GM12878 (cell line): ENCODE measurements at regions not wholly inside any gene's neighbourhood (a gene's known extent, or its start where the extent isn't known, plus 50 kb on each side); places are given as distances from the start of the nearest gene placed in this dataset.

ENCODE experiments used
- ATAC-seq: fragments of 200-7000 bp; cut with Tn5 transposase; 3 replicates; pipeline ENCODE4 v1.9.1; 2020; ENCODE audit warnings: mild to moderate bottlenecking, moderate library complexity
- BruUV-seq: library from RNA; stranded (reverse); fragments of 400-500 nt; replicated peaks from 2 replicates; lab custom pipeline; 2021; lab: Mats Ljungman, UMichigan
- CTCF ChIA-PET: fragments of 300-600 bp; sonication (Branson Sonifier 250); formaldehyde crosslinking; extraction: SDS; loops from one replicate; lab custom pipeline; 2021; ENCODE audit warnings: inconsistent platforms; lab: Yijun Ruan, JAX
- POLR2A ChIA-PET: fragments of 350-600 bp; formaldehyde crosslinking; extraction: SDS; loops from one replicate; lab custom pipeline; 2021; ENCODE audit warnings: inconsistent platforms; lab: Charles Lee
- RAD21 ChIA-PET: fragments of 300-600 bp; sonication (Branson Sonifier 250); formaldehyde crosslinking; loops from one replicate; lab custom pipeline; 2023; ENCODE audit warnings: antibody characterized with exemption; ENCODE audit not compliant: unreplicated experiment; lab: Charles Lee
- SMC1A ChIA-PET: fragments of 300-600 bp; sonication (Branson Sonifier 250); formaldehyde crosslinking; loops from one replicate; lab custom pipeline; 2023; ENCODE audit not compliant: unreplicated experiment, uncharacterized antibody; lab: Charles Lee
- DNase-seq: peaks from one replicate; pipeline ENCODE4 v3.0.0-alpha.2; 2011; ENCODE audit warnings: low read depth, low spot score
- FAIRE-seq: peaks from 3 replicates; lab custom pipeline; 2011; peaks lifted over from hg19 to GRCh38; lab: Jason Lieb, UNC
- H2AFZ ChIP-seq: 2 replicates; pipeline ENCODE4 v1.6.0; 2011; ENCODE audit warnings: low read depth, low read length, control low read depth; ENCODE audit not compliant: control insufficient read depth
- H3K27ac ChIP-seq: 2 replicates; pipeline ENCODE4 v1.5.1; 2011; ENCODE audit warnings: control low read depth; ENCODE audit not compliant: control insufficient read depth, insufficient read depth
- H3K27me3 ChIP-seq, 2 experiments: replicated peaks in 1 of 2; 2 replicates each; pipeline versions ENCODE4 v1.6.0 to v1.6.1; 2011; ENCODE audit warnings: low read length in 1 of 2; ENCODE audit not compliant: control insufficient read depth in 2 of 2, insufficient read depth in 2 of 2
- H3K36me3 ChIP-seq, 2 experiments: 2 replicates each; pipeline ENCODE4 v1.5.1; 2011; ENCODE audit warnings: low read length in 1 of 2; ENCODE audit not compliant: control insufficient read depth in 2 of 2, insufficient read depth in 2 of 2
- H3K4me1 ChIP-seq: 2 replicates; pipeline ENCODE4 v1.6.1; 2011; ENCODE audit warnings: mild to moderate bottlenecking, low read length, moderate library complexity, mixed read lengths; ENCODE audit not compliant: control insufficient read depth, insufficient read depth
- H3K4me2 ChIP-seq: 2 replicates; pipeline ENCODE4 v1.6.0; 2011; ENCODE audit warnings: control low read depth; ENCODE audit not compliant: control insufficient read depth, insufficient read depth
- H3K4me3 ChIP-seq: fragments of 200-600 bp; sonication (generic); 2 replicates; pipeline ENCODE4 v1.5.1; 2016
- H3K79me2 ChIP-seq: 2 replicates; pipeline ENCODE4 v1.6.0; 2011; ENCODE audit warnings: low read length; ENCODE audit not compliant: control insufficient read depth, insufficient read depth
- H3K9ac ChIP-seq: 2 replicates; pipeline ENCODE4 v1.8.0; 2011; ENCODE audit warnings: low read length, control low read depth, mixed read lengths; ENCODE audit not compliant: control insufficient read depth, insufficient read depth
- H3K9me3 ChIP-seq: replicated peaks from 3 replicates; pipeline ENCODE4 v1.5.1; 2011; ENCODE audit warnings: mild to moderate bottlenecking, low read length; ENCODE audit not compliant: control insufficient read depth, insufficient read depth
- H4K20me1 ChIP-seq: 2 replicates; pipeline ENCODE4 v1.6.0; 2011; ENCODE audit not compliant: control insufficient read depth, insufficient read depth
- BCL11A ChIP-seq: IDR thresholded peaks from 2 replicates; pipeline ENCODE4 v1.6.1; 2011; ENCODE audit warnings: low read depth, low read length
- BCL3 ChIP-seq: IDR thresholded peaks from 2 replicates; pipeline ENCODE4 v1.6.1; 2011; ENCODE audit warnings: borderline replicate concordance, low read depth, mild to moderate bottlenecking, moderate library complexity, low read length; ENCODE audit not compliant: insufficient read depth, poor library complexity, severe bottlenecking
- CHD2 ChIP-seq: IDR thresholded peaks from 2 replicates; pipeline ENCODE4 v1.6.1; 2011; ENCODE audit warnings: low read depth, low read length, improper control_type of control experiment, borderline replicate concordance
- CREB1 ChIP-seq: IDR thresholded peaks from 2 replicates; pipeline ENCODE4 v1.6.1; 2012; ENCODE audit warnings: low read depth, mild to moderate bottlenecking, inconsistent platforms
- ETV6 ChIP-seq, 2 experiments: fragments of 450-650 bp in 1 of 2; IDR thresholded peaks in 1 of 2; conservative IDR thresholded peaks in 1 of 2; 2 replicates each; pipeline ENCODE4 v1.6.1; 2014; ENCODE audit warnings: antibody characterized with exemption in 1 of 2, borderline replicate concordance in 1 of 2, low read depth in 1 of 2, mild to moderate bottlenecking in 1 of 2, moderate library complexity in 1 of 2
- IKZF1 ChIP-seq: fragments of 450-650 bp; conservative IDR thresholded peaks from 2 replicates; pipeline ENCODE4 v1.6.1; 2017; ENCODE audit warnings: antibody characterized with exemption, mild to moderate bottlenecking
- IKZF2 ChIP-seq, 2 experiments: fragments of 450-650 bp; IDR thresholded peaks; 2 replicates each; pipeline ENCODE4 v1.6.1; 2017; ENCODE audit warnings: mild to moderate bottlenecking in 2 of 2, moderate library complexity in 2 of 2
- KLF5 ChIP-seq: fragments of 450-650 bp; IDR thresholded peaks from 2 replicates; pipeline ENCODE4 v1.6.1; 2014; ENCODE audit warnings: mild to moderate bottlenecking; ENCODE audit not compliant: partially characterized antibody
- MTA2 ChIP-seq: fragments of 450-650 bp; IDR thresholded peaks from 2 replicates; pipeline ENCODE4 v1.6.1; 2016; ENCODE audit warnings: low read depth, mild to moderate bottlenecking, moderate library complexity
- PAX5 ChIP-seq: IDR thresholded peaks from 2 replicates; pipeline ENCODE4 v1.6.1; 2011; ENCODE audit warnings: low read depth, low read length, borderline replicate concordance
- PML ChIP-seq: IDR thresholded peaks from 2 replicates; pipeline ENCODE4 v1.6.1; 2012; ENCODE audit warnings: low read length, inconsistent platforms
- SMARCA5 ChIP-seq: fragments of 450-650 bp; IDR thresholded peaks from 2 replicates; pipeline ENCODE4 v1.6.1; 2017; ENCODE audit warnings: mild to moderate bottlenecking
- SMC3 ChIP-seq: IDR thresholded peaks from 2 replicates; pipeline ENCODE4 v1.6.1; 2011; ENCODE audit warnings: low read length, improper control_type of control experiment, borderline replicate concordance
- USF2 ChIP-seq: IDR thresholded peaks from 2 replicates; pipeline ENCODE4 v1.6.1; 2011; ENCODE audit warnings: low read depth, low read length, improper control_type of control experiment, borderline replicate concordance
- WGBS: methylation state at CpG from one replicate; pipeline ENCODE4 v1.1.6; 2016; ENCODE audit warnings: low lambda C conversion rate; ENCODE audit not compliant: insufficient replicate concordance, insufficient coverage; ENCODE audit errors: missing lambda C conversion rate; 5-methylcytosine and 5-hydroxymethylcytosine counted together
- in situ Hi-C: fragments of 300-500 bp; cut with MboI; formaldehyde crosslinking; loops from 9 replicates; pipeline ENCODE4 v1.14.3; 2018; ENCODE audit warnings: mixed read lengths
- intact Hi-C: fragments of 100-400 bp; cut with micrococcal nuclease; formaldehyde crosslinking; loops from one replicate; pipeline ENCODE4 v1.14.2; 2022; ENCODE audit not compliant: unreplicated experiment
- TF ChIP-seq, protein P1 (sequence below): fragments of 450-650 bp; IDR thresholded peaks from 2 replicates; pipeline ENCODE4 v1.6.1; 2017; ENCODE audit warnings: mild to moderate bottlenecking, moderate library complexity

DNA sequence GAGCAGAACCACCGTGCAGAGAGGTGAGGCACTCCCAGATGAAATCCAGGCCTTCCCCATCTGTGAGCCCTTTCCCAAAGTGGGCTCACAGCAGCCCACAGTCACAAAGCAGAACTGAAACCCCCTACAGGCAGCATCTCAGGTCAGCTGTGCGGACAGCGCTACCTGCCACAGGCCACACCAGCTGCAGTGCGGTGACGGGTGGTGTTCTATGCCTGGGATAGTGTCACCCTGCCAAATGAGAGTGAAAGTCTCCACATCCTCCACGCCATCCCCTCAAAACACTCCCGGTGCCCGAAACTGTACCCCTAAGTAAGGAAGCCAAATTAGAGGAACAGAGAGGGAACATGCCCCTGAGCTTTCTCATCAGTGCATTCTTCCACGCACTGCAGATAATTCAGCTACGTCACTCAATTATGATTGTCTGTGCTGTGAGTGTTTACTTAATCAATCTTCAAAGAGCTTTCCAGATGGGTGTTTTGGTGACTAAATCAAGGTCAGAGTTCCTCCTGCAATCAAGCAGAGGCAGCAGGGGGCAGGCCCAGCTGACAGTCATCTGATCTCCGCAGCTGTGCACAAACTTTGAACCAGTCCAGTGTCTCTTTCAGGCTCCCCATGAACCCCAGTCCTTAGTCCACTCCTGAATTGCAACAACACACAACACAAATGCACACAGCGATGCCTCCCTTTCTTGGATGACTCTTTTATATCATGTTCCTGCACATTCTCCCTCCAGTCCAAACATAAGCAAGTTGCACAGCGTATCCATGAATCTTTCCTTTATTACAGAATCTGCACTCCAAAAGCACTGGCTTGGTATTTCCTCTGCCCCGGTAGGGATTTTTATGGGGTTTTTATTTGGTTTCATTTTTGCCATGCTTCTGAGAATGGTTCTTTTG is 150.0 kb downstream of the TOMM20 start:
- WGBS, result 2% methylated on average over 14 of the region's 14 CpGs
- Histone ChIP-seq H3K4me2 (peak overlapping the region; percentile 91), H3K9ac (peak overlapping the region; percentile 90), H3K36me3 (no peaks in the 10 kb centered on the region), H3K9me3 (no peaks in the 10 kb centered on the region; the same call in 2 of the 3 replicates), H4K20me1 (no peaks in the 10 kb centered on the region), H3K4me1 (peaks cover 76% of the 10 kb centered on the region), H2AFZ (0 out of 2 replicates have a peak overlapping the region, but pooled peaks have one; percentile 15), H3K27me3 (no peaks in the 10 kb centered on the region), H3K27ac (peak overlapping the region; percentile 98), H3K79me2 (peaks cover 9% of the 10 kb centered on the region), H3K4me3 (peak overlapping the region; percentile 29)
- in situ Hi-C loops (loop anchor here (5.0 to 10.0 kb wide), 4 partner anchors 34 to 481 kb away; no protein-coding TSS in a partner anchor), intact Hi-C loops (loop anchor here (1.0 to 5.0 kb wide), 9 partner anchors 15 to 371 kb away; no protein-coding TSS in a partner anchor)
- DNase-seq, result peak; percentile 94
- no TSS peak for BruUV-seq
- ATAC-seq, result peak; percentile 66
- FAIRE-seq, result peak; percentile 65
- ChIA-PET SMC1A (interaction anchor here (0.7 to 13.6 kb wide), 28 partner anchors 8 to 483 kb away, joined by 3 to 229 read pairs (median 7); partner anchors contain the start of gene IRF2BP2), POLR2A (interaction anchor here (0.6 to 11.5 kb wide), 20 partner anchors 10 to 377 kb away, joined by 3 to 111 read pairs (median 6); no protein-coding TSS in a partner anchor), RAD21 (interaction anchor here (0.6 to 13.6 kb wide), 29 partner anchors 7 to 479 kb away, joined by 3 to 258 read pairs (median 8); no protein-coding TSS in a partner anchor), CTCF (interaction anchor here (0.6 to 7.3 kb wide), 19 partner anchors 8 to 479 kb away, joined by 3 to 43 read pairs (median 6); no protein-coding TSS in a partner anchor)
- TF ChIP-seq IKZF2 (IDR thresholded peaks at IDR 0.05) (peak; percentile 100), ETV6 (conservative IDR thresholded peaks at IDR 0.05 in 1 of 2, IDR thresholded peaks at IDR 0.05 in 1 of 2; ENCODE audit: borderline replicate concordance in 1 of 2, low read depth in 1 of 2) (peak in 1 of 2 experiments; percentile 86; a peak in 2 of 4 replicates), BCL11A (peak; percentile 99), SMARCA5 (peak; percentile 70), CREB1 (no peak), CHD2 (peak; percentile 93), KLF5 (peak; percentile 95), SMC3 (no peak), BCL3 (peak; percentile 93), IKZF1 (peak; percentile 100), PML (no peak), USF2 (peak; percentile 14; the same call in 1 of the 2 replicates), MTA2 (peak; percentile 98), PAX5 (peak; percentile 99)
- TF ChIP-seq, protein P1, sequence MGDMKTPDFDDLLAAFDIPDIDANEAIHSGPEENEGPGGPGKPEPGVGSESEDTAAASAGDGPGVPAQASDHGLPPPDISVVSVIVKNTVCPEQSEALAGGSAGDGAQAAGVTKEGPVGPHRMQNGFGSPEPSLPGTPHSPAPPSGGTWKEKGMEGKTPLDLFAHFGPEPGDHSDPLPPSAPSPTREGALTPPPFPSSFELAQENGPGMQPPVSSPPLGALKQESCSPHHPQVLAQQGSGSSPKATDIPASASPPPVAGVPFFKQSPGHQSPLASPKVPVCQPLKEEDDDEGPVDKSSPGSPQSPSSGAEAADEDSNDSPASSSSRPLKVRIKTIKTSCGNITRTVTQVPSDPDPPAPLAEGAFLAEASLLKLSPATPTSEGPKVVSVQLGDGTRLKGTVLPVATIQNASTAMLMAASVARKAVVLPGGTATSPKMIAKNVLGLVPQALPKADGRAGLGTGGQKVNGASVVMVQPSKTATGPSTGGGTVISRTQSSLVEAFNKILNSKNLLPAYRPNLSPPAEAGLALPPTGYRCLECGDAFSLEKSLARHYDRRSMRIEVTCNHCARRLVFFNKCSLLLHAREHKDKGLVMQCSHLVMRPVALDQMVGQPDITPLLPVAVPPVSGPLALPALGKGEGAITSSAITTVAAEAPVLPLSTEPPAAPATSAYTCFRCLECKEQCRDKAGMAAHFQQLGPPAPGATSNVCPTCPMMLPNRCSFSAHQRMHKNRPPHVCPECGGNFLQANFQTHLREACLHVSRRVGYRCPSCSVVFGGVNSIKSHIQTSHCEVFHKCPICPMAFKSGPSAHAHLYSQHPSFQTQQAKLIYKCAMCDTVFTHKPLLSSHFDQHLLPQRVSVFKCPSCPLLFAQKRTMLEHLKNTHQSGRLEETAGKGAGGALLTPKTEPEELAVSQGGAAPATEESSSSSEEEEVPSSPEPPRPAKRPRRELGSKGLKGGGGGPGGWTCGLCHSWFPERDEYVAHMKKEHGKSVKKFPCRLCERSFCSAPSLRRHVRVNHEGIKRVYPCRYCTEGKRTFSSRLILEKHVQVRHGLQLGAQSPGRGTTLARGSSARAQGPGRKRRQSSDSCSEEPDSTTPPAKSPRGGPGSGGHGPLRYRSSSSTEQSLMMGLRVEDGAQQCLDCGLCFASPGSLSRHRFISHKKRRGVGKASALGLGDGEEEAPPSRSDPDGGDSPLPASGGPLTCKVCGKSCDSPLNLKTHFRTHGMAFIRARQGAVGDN, result peak; percentile 89
